HTR-8/SVneo (cell line): ENCODE measurements at regions not wholly inside any gene's neighbourhood (a gene's known extent, or its start where the extent isn't known, plus 50 kb on each side); places are given as distances from the start of the nearest gene placed in this dataset.

ENCODE experiments used
- DNase-seq: peaks from one replicate; pipeline ENCODE4 v3.0.0; 2011; ENCODE audit warnings: low spot score, mixed read lengths; ENCODE audit not compliant: insufficient read length
- FAIRE-seq: peaks from 2 replicates; lab custom pipeline; 2011; peaks lifted over from hg19 to GRCh38; lab: Jason Lieb, UNC

DNA sequence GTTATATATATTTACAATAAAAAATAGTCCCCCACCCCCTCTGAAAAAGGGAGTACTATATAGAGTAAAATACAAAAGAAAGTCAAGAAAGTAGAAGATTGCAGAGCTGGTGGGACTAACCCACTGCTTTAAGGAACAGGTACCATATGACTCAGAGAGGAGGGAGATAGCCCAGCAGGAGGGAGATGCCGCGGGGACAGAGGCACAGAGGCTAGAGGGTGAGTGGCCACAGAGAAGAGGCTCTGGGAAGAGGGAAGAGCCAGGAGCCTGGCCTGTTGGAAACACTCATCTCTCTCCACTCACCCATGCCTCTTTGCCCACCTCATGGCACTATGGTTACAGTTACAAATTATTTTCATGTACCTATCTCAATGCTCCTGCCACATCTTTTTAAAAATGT, 53.6 kb upstream of the LYVE1 start:
- no peak for FAIRE-seq
- DNase-seq = no peak

DNA sequence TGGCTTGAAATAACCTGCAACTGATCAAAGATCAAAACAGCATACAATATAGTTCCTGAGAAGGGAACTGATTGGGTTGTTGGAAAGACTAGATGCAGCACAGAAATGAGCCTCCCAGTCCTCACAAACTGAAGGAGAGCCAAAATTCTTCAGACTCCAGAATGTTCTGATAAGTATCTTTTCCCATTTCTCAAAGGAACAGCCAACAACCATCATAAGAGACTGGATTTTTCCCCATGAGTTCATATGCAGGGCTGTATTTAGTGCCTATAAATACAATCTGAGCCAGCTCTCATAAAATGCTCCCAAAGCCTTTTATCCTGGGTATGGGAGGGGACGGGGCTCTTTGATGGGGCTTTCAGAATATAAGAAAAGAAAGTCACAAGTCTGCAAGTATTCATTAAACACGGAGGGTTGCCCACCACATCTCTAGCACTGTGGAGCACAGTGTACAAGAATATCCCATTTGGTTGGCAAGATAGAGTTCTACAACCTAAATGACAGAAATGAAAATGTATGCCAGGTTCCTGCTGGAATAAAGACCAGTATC, 50.7 kb upstream of the LYVE1 start:
- FAIRE-seq (no peak), DNase-seq (no peak)

DNA sequence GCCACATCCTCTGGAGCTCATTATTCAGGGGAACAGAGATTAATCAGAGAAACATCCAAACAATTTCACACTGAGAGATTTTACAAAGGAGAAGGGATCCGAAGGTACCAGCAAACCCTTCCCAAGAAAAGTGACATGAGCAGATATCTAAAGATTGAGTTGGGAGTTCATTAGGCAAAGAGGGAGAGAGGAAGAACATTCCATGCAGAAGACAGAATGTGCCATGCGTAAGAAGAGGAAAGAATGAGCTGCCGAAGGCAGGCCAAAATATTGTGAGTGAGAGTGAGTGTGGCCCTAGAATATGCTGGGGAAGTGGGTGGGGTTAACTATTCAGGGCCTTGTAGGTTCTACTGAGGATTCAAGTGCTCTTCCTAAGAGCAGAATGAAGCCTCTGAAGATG, 50.0 kb upstream of the LYVE1 start:
- DNase-seq (no peak), FAIRE-seq (no peak)
